ENCODE measurements at regions not wholly inside any gene's neighbourhood (a gene's known extent, or its start where the extent isn't known, plus 50 kb on each side); places are given as distances from the start of the nearest gene placed in this dataset.

DNA sequence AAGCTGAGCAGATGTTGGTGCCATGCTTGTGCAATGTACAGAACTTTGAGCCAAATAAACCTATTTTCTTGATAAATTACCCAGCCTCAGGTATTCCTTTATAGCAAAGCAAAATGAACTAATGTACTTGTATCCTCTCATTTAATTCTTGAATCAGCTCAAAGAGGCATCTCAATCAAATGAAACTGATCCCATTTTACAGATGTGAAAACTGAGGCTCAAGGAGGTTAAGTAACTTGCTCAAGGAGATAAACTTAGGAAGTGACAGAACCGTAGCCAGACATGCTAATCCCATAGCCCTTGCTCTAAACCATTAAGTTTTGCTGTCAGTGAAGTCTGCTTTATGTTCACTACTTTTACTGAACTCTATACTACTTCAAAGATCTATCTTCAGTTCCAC, 467.0 kb upstream of the UBE2E3 start:
- DNase-seq (ENCODE audit: low read depth), result no peak
- TF ChIP-seq, protein P1, sequence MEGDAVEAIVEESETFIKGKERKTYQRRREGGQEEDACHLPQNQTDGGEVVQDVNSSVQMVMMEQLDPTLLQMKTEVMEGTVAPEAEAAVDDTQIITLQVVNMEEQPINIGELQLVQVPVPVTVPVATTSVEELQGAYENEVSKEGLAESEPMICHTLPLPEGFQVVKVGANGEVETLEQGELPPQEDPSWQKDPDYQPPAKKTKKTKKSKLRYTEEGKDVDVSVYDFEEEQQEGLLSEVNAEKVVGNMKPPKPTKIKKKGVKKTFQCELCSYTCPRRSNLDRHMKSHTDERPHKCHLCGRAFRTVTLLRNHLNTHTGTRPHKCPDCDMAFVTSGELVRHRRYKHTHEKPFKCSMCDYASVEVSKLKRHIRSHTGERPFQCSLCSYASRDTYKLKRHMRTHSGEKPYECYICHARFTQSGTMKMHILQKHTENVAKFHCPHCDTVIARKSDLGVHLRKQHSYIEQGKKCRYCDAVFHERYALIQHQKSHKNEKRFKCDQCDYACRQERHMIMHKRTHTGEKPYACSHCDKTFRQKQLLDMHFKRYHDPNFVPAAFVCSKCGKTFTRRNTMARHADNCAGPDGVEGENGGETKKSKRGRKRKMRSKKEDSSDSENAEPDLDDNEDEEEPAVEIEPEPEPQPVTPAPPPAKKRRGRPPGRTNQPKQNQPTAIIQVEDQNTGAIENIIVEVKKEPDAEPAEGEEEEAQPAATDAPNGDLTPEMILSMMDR (IDR thresholded peaks at IDR 0.05; ENCODE audit: insufficient read depth, low read depth, low read length), result no peak
- H3K4me3 ChIP-seq (ENCODE audit: low read depth, low read length), result no peak overlapping the region

DNA sequence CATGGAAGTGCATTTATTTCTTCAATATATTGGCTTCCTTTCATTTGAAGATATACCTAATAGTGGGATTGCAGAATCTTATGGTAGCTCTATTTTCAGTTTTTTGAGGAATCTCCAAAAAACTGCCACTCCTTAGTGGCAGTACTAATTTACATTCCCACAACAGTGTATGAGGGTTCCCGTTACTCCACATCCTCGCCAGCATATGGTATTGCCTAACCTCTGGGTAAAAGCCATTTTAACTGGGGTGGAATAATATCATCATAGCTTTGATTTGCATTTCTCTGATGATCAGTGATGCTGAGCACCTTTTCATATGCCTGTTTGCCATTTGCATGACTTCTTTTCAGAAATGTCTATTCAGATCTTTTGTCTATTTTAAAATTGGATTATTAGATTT, 471.9 kb upstream of the UBE2E3 start:
- TF ChIP-seq, protein P1 (IDR thresholded peaks at IDR 0.05; ENCODE audit: insufficient read depth, low read depth, low read length), result no peak
- no peak overlapping the region for H3K4me3 ChIP-seq (ENCODE audit: low read depth, low read length)
- no peak for DNase-seq (ENCODE audit: low read depth)

DNA sequence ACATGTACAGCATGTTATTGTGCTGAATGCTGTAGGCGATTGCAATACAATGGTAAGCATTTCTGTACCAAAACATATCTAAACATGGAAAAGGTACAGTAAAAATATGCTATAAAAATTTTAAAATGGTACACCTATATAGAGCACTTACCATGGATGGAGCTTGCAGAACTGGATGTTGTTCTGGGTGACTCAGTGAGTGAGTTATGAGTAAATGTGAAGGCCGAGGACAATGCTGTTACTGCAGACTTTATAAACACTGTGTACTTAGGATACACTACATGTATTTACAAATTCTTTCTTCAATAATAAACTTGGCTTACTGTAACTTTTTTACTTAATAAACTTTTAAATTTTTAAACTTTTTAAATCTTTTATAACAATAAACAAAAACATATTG, 473.4 kb upstream of the UBE2E3 start:
- H3K4me3 ChIP-seq (ENCODE audit: low read depth, low read length), result no peak overlapping the region
- peak; percentile 12 for DNase-seq (ENCODE audit: low read depth)
- TF ChIP-seq, protein P1 (IDR thresholded peaks at IDR 0.05; ENCODE audit: insufficient read depth, low read depth, low read length), result no peak

DNA sequence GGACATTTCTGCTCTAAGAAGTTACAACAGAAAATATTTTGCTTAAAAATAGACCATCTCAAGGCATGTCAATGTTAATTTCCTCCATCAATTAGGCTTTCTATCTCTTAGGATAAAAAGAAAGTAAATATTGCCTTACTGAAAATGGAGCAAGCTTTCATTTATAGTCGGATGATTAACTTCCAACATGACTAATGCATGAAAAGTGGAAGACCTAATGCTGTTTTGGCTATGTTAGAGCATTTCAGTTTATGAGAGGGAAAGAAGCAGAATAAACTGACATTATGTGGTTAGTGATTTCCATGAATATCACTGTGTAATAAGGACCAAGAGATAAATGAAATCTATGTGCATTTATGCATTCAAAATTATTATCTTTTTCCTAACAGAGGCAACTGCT, 475.2 kb upstream of the UBE2E3 start:
- H3K4me3 ChIP-seq (ENCODE audit: low read depth, low read length), result no peak overlapping the region
- peak; percentile 22 for DNase-seq (ENCODE audit: low read depth)
- TF ChIP-seq, protein P1 (IDR thresholded peaks at IDR 0.05; ENCODE audit: insufficient read depth, low read depth, low read length), result no peak

DNA sequence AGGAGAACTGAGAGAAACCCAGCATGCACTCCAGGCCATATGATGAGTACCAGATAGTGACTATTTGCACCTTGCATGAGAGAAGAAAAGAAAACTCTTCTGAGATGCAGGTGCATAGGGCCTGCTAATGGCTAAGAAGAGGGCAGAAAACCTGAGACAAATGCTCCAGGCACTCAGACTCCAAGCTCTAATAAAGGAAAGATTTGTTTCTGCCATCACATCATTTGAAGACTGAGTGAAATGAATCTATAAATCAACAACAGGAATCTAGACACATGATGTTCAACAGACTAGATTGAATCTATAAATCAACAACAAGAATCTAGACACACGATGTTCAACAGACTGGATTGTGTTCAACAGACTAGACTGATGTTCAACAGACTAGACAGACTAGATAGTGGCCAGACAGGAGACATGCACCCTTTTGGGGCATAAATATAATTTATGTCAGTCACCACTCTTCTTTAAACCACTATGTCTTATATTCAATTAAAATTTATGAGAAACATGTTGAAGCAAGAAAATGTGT, 482.7 kb upstream of the UBE2E3 start:
- no peak for DNase-seq (ENCODE audit: low read depth)
- no peak overlapping the region for H3K4me3 ChIP-seq (ENCODE audit: low read depth, low read length)
- TF ChIP-seq, protein P1 (IDR thresholded peaks at IDR 0.05; ENCODE audit: insufficient read depth, low read depth, low read length), result no peak

DNA sequence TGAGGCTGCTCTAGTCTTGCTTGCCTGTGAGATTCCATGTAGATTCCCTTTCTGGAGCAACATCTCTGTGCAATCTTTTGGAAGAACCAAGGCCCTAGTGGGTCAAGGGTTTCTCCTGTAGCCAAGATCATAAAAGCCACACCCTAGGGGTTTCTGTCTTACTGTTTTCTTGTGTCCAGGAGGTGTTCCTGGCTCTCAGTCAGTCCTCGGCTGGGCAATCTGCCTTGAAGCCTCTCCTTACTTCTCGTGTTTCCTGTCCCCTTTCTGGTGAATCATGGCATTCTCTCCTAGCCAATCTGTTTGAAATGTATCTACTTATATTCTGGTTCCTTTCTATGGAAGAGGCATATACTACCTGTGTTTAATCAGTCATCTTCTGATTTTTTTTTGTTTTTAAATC, 484.8 kb upstream of the UBE2E3 start:
- no peak overlapping the region for H3K4me3 ChIP-seq (ENCODE audit: low read depth, low read length)
- no peak for DNase-seq (ENCODE audit: low read depth)
- TF ChIP-seq, protein P1 (IDR thresholded peaks at IDR 0.05; ENCODE audit: insufficient read depth, low read depth, low read length), result no peak

DNA sequence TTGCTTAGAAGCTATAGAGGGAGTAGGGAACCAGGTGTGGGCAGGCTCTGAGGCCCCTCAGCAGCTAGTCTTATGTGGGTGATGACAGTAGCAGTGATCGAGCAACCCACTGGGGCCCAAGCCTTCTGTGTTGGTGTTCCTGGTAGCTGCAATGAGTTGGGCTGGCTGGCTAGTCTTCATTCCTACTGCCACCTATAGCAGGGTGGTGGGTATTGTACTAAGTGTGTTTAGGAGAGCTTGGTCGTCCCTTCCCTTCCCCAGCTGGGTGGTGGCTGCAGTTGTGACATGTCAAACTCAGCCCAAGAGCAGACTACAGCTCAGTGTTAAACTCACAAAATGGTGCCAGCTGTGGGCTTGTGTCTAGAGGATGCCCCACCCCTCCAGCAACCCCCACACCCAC, 486.1 kb upstream of the UBE2E3 start:
- TF ChIP-seq, protein P1 (IDR thresholded peaks at IDR 0.05; ENCODE audit: insufficient read depth, low read depth, low read length), result no peak
- DNase-seq (ENCODE audit: low read depth), result no peak
- no peak overlapping the region for H3K4me3 ChIP-seq (ENCODE audit: low read depth, low read length)
